NCI-H226 (cell line): ENCODE measurements at regions not wholly inside any gene's neighbourhood (a gene's known extent, or its start where the extent isn't known, plus 50 kb on each side); places are given as distances from the start of the nearest gene placed in this dataset.

ENCODE experiments used
- DNase-seq: peaks from one replicate; pipeline ENCODE4 v3.0.0-alpha.2; 2015

GRCh38 chr3:124413989-124414598 lies 316.2 kb upstream of the UMPS start:
- no peak for DNase-seq

DNA sequence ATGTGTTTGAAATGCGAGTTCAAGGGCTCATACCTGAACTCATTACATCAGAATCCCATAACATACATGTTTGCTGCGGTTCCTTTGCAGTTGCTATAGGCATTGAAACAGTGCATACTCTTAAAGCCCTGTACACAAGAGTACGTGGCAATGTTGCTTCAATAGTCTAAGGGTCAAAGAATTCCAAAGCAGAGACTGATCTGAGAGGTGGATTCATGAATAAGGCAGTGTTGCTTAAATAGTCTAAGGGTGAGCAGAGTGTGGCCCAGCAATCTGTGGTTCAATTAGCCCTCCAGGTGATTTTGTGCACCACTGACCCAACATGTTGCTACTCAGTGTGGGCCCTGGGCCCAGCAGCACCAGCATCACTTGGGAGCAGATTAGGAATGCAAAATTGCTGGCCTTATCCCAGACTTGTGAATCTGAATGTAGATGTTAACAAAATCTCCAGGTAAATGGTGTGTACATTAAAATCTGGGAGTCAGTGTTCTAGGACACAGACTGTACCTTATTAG lies 314.7 kb upstream of the UMPS start:
- no peak for DNase-seq

GRCh38 chr3:124419303-124419702 lies 310.9 kb upstream of the UMPS start:
- no peak for DNase-seq

- DNase-seq = no peak
Observed at GRCh38 chr3:124420392-124420791, 309.9 kb upstream of the UMPS start.

DNA sequence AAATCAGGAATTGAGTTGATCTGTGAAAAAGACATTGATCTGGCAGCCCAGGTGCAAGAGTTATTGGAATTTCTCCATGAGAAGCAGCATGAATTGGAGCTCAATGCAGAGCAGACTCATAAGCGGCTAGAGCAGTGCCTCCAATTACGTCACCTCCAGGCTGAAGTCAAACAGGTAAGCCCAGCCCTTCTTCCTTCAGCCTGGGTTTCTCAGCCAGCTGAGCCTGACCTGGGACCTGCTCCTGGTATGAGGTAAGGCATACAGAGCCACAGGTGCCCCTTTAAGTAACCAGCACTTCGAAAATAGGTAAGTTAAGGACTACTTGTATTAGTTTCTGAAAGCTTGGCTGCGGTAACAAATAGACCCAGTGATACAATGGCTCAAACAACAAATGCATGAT lies 307.4 kb upstream of the UMPS start:
- DNase-seq = no peak

GRCh38 chr3:124424396-124424795 lies 305.9 kb upstream of the UMPS start:
- DNase-seq = no peak

- no peak for DNase-seq
Observed at GRCh38 chr3:124425972-124426371, 304.3 kb upstream of the UMPS start.

DNA sequence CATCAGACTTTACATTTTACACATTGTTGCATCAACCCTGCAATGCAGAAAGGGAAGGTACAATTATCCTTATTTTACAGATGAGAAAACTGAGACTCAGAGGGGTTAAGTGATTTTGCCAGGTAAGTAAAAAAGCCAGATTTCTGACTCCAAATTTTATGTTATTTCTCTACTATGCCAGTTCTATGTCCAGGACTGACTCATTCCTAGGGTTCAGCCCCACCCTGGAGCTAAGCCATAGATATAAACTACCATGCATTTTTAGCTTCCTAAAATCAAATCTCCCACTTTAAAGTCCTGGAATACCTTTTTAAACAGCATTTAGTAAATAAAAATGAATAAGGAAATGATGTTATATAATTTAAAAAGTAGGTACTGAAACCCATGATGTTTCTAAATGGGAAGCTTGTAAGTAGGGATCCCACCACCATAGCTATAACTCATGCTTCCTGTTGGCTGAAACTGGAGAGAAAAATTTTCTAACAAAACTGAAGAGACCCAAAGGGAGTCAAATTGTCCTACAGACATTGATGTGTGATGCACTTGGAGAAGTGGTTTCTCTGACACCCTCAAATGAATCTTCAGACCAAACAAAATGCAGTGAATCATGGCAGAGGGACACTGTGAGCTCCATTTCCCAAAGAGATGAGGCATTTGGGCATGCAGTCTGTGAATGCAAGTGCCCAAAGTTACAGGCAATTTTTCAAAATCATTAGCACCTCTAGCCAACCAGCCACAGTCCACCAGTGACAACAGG lies 301.7 kb upstream of the UMPS start:
- DNase-seq = no peak

- peak; percentile 41 for DNase-seq
Observed at GRCh38 chr3:124429129-124429815, 301.0 kb upstream of the UMPS start.

- no peak for DNase-seq
Observed at GRCh38 chr3:124431331-124431994, 298.8 kb upstream of the UMPS start.

- DNase-seq = no peak
Observed at GRCh38 chr3:124434176-124434575, 296.1 kb upstream of the UMPS start.

DNA sequence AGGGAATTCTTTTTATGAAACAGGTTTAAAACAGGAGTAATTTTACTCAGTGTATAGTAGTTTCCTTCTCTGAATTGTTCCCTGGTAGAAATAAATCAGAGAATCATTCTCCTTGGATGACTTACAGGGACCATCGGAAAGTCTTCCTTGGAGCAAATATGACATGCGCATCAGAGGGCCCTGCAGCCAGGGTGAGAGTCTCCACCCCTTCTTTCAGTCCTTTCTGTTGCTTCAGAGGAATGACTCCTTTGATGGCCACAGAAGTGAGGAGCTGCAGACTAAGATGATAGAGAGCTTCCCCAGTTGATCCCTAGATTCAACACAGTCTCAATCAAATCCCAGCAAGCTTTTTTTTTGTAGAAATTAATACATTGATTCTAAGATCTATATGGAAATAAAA lies 294.8 kb upstream of the UMPS start:
- no peak for DNase-seq

GRCh38 chr3:124438813-124439212 lies 291.4 kb upstream of the UMPS start:
- no peak for DNase-seq

DNA sequence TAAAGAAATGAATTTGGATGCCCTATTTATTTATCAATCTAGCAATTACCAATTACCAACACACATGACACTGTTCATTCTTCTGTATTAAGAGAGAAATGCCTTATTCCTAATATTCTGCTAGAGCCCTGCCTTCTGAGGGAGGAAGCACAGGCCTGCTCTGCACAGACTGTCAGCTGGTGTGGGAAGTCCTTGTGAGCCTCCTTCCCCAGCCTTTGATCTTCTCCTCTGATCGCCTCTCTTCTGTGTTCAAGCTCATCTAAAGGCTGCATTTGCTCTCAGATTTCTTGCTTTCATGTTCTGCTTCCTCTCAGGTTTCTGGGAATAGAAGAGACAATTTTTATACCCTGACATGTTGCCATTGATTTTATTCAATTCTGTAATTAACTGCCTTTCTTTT lies 290.6 kb upstream of the UMPS start:
- no peak for DNase-seq

GRCh38 chr3:124441766-124442165 lies 288.5 kb upstream of the UMPS start:
- DNase-seq = no peak

- no peak for DNase-seq
Observed at GRCh38 chr3:124442463-124442862, 287.8 kb upstream of the UMPS start.

- DNase-seq = no peak
Observed at GRCh38 chr3:124443446-124443845, 286.8 kb upstream of the UMPS start.

DNA sequence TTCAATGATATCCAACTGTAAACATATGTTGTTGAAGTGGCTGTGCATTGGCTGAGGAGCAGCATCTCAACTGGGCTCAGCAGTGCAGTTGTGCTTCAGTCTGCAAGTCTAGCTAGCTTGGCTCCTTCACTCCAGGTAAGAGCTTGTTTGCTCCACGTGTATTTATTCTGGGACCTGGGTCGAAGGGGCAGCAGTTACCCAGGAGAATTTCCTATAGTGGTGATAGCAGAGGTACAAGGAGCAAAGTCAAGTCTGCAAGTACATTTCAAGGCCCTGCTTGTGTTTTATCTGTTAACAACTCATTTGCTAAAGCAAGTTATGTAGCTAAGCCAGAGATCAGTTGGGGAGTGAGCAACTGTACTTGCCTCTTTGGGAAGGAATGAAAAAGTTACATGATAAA lies 286.2 kb upstream of the UMPS start:
- no peak for DNase-seq

DNA sequence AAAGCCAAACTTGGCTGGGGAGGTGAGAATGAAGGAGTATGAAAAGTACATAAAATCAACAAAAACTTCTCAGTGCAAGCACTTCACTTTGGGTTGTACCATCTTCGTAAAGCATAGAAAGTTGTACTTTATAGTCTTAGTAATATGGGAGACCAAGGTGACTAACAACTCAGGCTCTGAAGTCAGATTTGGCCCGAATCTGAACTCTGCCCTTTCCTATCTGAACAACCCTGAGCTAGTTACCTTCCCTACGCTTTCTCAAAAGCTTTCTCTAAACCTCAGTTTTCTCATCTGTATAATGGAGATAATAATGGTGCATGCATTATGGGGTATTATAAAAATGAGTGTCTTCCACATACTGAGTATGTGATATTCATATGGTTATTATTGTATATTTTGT lies 285.4 kb upstream of the UMPS start:
- no peak for DNase-seq

GRCh38 chr3:124447845-124448244 lies 282.4 kb upstream of the UMPS start:
- DNase-seq = no peak

- no peak for DNase-seq
Observed at GRCh38 chr3:124448954-124449353, 281.3 kb upstream of the UMPS start.

DNA sequence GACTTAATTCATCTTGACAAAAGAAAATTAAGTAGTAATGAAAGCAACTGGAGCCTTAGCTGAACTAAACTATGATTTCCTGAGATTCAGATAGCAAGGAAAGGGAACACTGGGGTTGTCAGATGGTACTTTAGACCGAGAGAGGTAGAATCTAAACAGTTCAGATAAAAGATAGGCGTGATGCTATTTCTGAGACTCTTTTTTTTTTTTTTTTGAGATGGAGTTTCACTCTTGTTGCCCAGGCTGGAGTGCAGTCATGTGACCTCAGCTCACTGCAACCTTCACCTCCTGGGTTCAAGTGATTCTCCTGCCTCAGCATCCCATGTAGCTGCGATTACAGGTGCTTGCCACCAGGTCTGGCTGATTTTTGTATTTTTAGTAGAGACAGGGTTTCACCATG lies 279.9 kb upstream of the UMPS start:
- DNase-seq = no peak

DNA sequence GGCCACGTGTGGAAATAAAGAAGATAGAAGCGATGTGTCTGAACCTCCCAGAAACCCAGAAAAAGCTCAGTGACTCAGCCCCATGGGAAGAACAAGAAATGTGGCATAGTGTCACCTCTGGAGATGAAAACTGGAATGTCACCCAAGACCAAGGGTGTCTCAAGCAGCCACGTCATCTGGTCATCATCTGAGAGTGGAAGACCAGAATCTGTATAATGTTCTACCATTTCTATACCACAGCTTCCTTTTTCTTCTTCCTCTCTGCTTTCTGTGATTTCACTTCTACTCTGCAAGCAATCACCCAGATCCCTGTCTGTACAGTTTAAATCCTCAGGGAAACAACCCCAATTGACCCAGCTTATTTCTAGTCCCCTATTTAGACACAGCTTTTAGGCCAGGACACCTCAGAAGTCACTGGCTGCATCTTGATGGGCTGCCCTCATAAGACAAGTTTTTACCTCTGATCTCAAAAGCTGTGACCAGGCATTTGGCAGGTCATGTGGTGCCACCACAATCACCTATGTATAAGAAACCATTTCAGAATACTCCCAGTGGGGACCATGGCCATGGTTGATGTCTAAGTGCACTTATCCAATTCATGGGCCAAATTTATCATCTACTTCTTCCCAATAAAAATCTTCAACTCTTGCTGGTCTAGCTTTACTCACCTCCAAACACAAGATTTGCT lies 278.5 kb upstream of the UMPS start:
- no peak for DNase-seq
